ENCODE measurements at regions not wholly inside any gene's neighbourhood (a gene's known extent, or its start where the extent isn't known, plus 50 kb on each side); places are given as distances from the start of the nearest gene placed in this dataset.
"Not testable (repeated sequence)": the region's sequence is repeated elsewhere in the genome, so short reads cannot be mapped to it uniquely, and the experiment has no call there.

DNA sequence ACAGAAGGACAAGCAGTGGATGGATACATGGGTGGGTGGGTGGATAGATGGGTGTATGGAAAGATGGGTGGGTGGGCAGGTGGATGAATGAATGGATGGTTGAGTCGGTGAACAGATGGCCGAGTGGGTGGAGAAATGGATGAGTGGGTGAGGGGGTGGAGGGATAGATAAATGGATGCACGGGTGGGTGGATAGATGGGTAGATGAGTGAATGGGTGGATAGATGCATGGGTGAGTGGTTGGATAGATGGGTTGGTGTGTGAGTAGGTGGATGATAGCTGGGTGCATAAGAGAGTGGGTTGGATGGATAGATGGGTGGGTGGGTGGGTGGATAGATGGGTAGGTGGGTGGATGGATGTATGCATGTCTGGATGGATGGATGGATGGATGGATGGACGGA lies 134.6 kb downstream of the OTOP1 start:
- SMC1A ChIA-PET (ENCODE audit: uncharacterized antibody, unreplicated experiment); H3K4me1 ChIP-seq (ENCODE audit: control insufficient read depth, insufficient read depth, low read length): not testable (repeated sequence)

DNA sequence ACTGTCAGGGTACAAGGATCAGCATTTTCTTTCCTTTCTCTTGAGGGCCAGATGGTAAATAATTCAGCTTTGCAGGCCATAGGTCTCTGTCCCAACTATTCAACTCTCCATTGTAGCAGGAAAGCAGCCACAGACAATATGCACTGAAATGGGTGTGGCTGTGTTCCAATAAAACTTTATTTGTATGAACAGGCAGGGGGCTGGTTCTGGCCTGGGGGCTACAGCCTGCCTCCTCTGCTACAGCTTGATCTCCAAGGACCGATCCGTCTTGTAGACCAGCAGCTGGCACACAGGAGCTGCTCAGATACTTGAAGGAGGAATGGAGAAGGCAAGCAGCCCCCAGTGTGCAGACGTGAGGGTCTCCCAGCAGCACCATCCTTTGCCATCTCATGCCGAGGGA lies 127.1 kb downstream of the OTOP1 start:
- in situ Hi-C loops (cut with MboI): loop anchor here (10.0 kb wide), 1 partner anchor 115 kb away; no protein-coding TSS in a partner anchor
- H3K27ac ChIP-seq (ENCODE audit: control insufficient read depth, insufficient read depth); POLR2A ChIA-PET; SMC1A ChIA-PET (ENCODE audit: uncharacterized antibody, unreplicated experiment); H3K79me2 ChIP-seq (ENCODE audit: control insufficient read depth, insufficient read depth, low read length); BruUV-seq (replicated peaks); H3K4me2 ChIP-seq (ENCODE audit: control insufficient read depth, insufficient read depth); H3K9me3 ChIP-seq (replicated peaks; ENCODE audit: control insufficient read depth, insufficient read depth, low read length); DNase-seq (ENCODE audit: low read depth, low spot score); H3K27me3 ChIP-seq (replicated peaks in 1 of 2; ENCODE audit: control insufficient read depth in 2 of 2, insufficient read depth in 2 of 2, low read length in 1 of 2); CTCF ChIA-PET; H2AFZ ChIP-seq (ENCODE audit: control insufficient read depth, low read depth, low read length); H3K9ac ChIP-seq (ENCODE audit: control insufficient read depth, insufficient read depth, low read length); H4K20me1 ChIP-seq (ENCODE audit: control insufficient read depth, insufficient read depth); FAIRE-seq; H3K36me3 ChIP-seq (ENCODE audit: control insufficient read depth in 2 of 2, insufficient read depth in 2 of 2, low read length in 1 of 2); RAD21 ChIA-PET (ENCODE audit: unreplicated experiment); intact Hi-C loops (cut with micrococcal nuclease; ENCODE audit: unreplicated experiment); H3K4me3 ChIP-seq; ATAC-seq; H3K4me1 ChIP-seq (ENCODE audit: control insufficient read depth, insufficient read depth, low read length): not testable (repeated sequence)
- 5% methylated on average over 3 of the region's 4 CpGs for WGBS (ENCODE audit: insufficient coverage, insufficient replicate concordance, low lambda C conversion rate, missing lambda C conversion rate)

More for the DNA sequence above, 134.6 kb downstream of the OTOP1 start:
- H3K4me2 ChIP-seq (ENCODE audit: control insufficient read depth, insufficient read depth); H3K27ac ChIP-seq (ENCODE audit: control insufficient read depth, insufficient read depth); in situ Hi-C loops (cut with MboI); H3K79me2 ChIP-seq (ENCODE audit: control insufficient read depth, insufficient read depth, low read length); H2AFZ ChIP-seq (ENCODE audit: control insufficient read depth, low read depth, low read length); RAD21 ChIA-PET (ENCODE audit: unreplicated experiment); H3K9ac ChIP-seq (ENCODE audit: control insufficient read depth, insufficient read depth, low read length); BruUV-seq (replicated peaks); POLR2A ChIA-PET; FAIRE-seq; DNase-seq (ENCODE audit: low read depth, low spot score); H3K9me3 ChIP-seq (replicated peaks; ENCODE audit: control insufficient read depth, insufficient read depth, low read length); intact Hi-C loops (cut with micrococcal nuclease; ENCODE audit: unreplicated experiment); H3K36me3 ChIP-seq (ENCODE audit: control insufficient read depth in 2 of 2, insufficient read depth in 2 of 2, low read length in 1 of 2); H3K4me3 ChIP-seq; H3K27me3 ChIP-seq (replicated peaks in 1 of 2; ENCODE audit: control insufficient read depth in 2 of 2, insufficient read depth in 2 of 2, low read length in 1 of 2); CTCF ChIA-PET; H4K20me1 ChIP-seq (ENCODE audit: control insufficient read depth, insufficient read depth); ATAC-seq: not testable (repeated sequence)
- WGBS (ENCODE audit: insufficient coverage, insufficient replicate concordance, low lambda C conversion rate, missing lambda C conversion rate): 6% methylated on average over 4 of the region's 4 CpGs

DNA sequence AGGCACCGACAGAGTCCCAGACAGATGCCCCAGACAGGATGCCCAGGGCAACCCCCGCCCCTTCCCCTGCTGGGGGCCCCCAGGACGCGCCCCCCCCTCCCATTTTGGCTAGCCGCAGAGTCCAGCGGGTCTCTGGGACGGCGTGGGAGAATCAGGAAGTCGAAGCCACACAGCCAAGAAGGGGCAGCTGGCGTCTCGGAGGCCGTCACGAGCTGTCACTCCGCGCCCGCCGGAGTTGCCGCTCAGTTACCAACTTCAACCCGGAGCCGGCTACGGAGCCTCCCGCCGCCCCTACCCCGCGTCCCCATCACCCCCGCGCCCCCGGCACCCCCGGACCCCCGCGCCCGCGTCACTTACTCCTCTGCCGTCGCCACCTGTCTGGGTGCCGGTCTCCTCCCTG lies 119.8 kb downstream of the OTOP1 start:
- POLR2A ChIA-PET; H3K27ac ChIP-seq (ENCODE audit: control insufficient read depth, insufficient read depth); H3K79me2 ChIP-seq (ENCODE audit: control insufficient read depth, insufficient read depth, low read length); H3K9ac ChIP-seq (ENCODE audit: control insufficient read depth, insufficient read depth, low read length); SMC1A ChIA-PET (ENCODE audit: uncharacterized antibody, unreplicated experiment); ATAC-seq; H3K9me3 ChIP-seq (replicated peaks; ENCODE audit: control insufficient read depth, insufficient read depth, low read length); H3K4me1 ChIP-seq (ENCODE audit: control insufficient read depth, insufficient read depth, low read length); H3K36me3 ChIP-seq (ENCODE audit: control insufficient read depth in 2 of 2, insufficient read depth in 2 of 2, low read length in 1 of 2); FAIRE-seq; DNase-seq (ENCODE audit: low read depth, low spot score); H3K4me3 ChIP-seq; H3K4me2 ChIP-seq (ENCODE audit: control insufficient read depth, insufficient read depth); H3K27me3 ChIP-seq (replicated peaks in 1 of 2; ENCODE audit: control insufficient read depth in 2 of 2, insufficient read depth in 2 of 2, low read length in 1 of 2); H4K20me1 ChIP-seq (ENCODE audit: control insufficient read depth, insufficient read depth); BruUV-seq (replicated peaks); H2AFZ ChIP-seq (ENCODE audit: control insufficient read depth, low read depth, low read length): not testable (repeated sequence)
- WGBS (ENCODE audit: insufficient coverage, insufficient replicate concordance, low lambda C conversion rate, missing lambda C conversion rate): 8% methylated on average over 14 of the region's 36 CpGs
- ChIA-PET CTCF (interaction anchor here (0.6 kb wide), 1 partner anchor 10 kb away, joined by 3 read pairs; no protein-coding TSS in a partner anchor), RAD21 (ENCODE audit: unreplicated experiment) (interaction anchor here (1.0 kb wide), 1 partner anchor 76 kb away, joined by 4 read pairs; no protein-coding TSS in a partner anchor)
- in situ Hi-C loops (cut with MboI) (loop anchor here (10.0 kb wide), 1 partner anchor 122 kb away; no protein-coding TSS in a partner anchor), intact Hi-C loops (cut with micrococcal nuclease; ENCODE audit: unreplicated experiment) (loop anchor here (5.0 kb wide), 1 partner anchor 125 kb away; no protein-coding TSS in a partner anchor)

Data from GM12878 (cell line).